ENCODE measurements at regions not wholly inside any gene's neighbourhood (a gene's known extent, or its start where the extent isn't known, plus 50 kb on each side); places are given as distances from the start of the nearest gene placed in this dataset.
A peak's percentile ranks its signal among the peaks of the same experiment; 100 is the strongest.

DNA sequence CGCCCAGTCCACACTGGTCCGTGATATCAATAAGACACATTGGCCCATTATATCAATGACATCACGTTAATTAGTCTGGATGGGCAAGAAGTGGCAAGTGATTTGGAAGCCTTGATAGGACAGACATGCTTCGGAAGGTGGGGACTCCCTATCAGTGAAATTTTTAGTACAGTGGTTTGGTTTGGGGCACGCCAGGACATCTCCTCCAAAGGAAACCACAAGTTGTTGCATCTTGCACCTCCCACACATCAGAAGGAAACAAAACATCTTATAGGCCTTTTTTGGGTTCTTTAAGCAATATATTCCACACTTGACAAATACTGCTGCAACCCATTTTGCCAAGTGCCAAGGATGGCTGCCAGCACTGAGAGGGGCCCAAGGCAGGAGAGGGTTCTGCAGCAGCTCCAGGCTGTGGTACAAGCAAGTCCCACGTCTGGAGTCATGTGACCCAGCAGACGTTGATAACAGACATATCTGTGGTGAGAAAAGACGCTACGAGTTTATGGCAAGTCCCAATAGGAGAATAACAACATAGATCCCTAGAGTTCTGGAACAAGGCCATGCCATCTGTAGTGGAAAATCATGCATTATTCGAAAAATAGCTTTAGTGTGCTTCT, 95.3 kb upstream of the DISP3 start:
- intact Hi-C loops (cut with DNase I), result no loop called here
- Histone ChIP-seq H3K4me3 (ENCODE audit: low read length in 3 of 3) (no peak overlapping the region), H3K36me3 (ENCODE audit: control insufficient read depth in 2 of 3, insufficient read depth in 3 of 3, low read length in 3 of 3) (no peaks in the 10 kb centered on the region), H3K27me3 (ENCODE audit: control insufficient read depth, insufficient read depth, low read length) (no peaks in the 10 kb centered on the region), H3K4me1 (ENCODE audit: control insufficient read depth in 2 of 3, insufficient read depth in 2 of 3, low read depth in 1 of 3, low read length in 3 of 3) (no peaks in the 10 kb centered on the region), H3K27ac (ENCODE audit: low read depth in 2 of 2, low read length in 2 of 2) (no peak overlapping the region), H3K9me3 (ENCODE audit: control insufficient read depth in 2 of 3, insufficient read depth in 1 of 3, low read length in 3 of 3) (no peaks in the 10 kb centered on the region), H3K9ac (ENCODE audit: low read length in 3 of 3) (no peak overlapping the region)
- no peak for DNase-seq
- FAIRE-seq, result no peak
- TF ChIP-seq, protein P1, sequence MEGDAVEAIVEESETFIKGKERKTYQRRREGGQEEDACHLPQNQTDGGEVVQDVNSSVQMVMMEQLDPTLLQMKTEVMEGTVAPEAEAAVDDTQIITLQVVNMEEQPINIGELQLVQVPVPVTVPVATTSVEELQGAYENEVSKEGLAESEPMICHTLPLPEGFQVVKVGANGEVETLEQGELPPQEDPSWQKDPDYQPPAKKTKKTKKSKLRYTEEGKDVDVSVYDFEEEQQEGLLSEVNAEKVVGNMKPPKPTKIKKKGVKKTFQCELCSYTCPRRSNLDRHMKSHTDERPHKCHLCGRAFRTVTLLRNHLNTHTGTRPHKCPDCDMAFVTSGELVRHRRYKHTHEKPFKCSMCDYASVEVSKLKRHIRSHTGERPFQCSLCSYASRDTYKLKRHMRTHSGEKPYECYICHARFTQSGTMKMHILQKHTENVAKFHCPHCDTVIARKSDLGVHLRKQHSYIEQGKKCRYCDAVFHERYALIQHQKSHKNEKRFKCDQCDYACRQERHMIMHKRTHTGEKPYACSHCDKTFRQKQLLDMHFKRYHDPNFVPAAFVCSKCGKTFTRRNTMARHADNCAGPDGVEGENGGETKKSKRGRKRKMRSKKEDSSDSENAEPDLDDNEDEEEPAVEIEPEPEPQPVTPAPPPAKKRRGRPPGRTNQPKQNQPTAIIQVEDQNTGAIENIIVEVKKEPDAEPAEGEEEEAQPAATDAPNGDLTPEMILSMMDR (IDR thresholded peaks at IDR 0.05; ENCODE audit: borderline replicate concordance, extremely low read depth, insufficient read depth), result no peak

DNA sequence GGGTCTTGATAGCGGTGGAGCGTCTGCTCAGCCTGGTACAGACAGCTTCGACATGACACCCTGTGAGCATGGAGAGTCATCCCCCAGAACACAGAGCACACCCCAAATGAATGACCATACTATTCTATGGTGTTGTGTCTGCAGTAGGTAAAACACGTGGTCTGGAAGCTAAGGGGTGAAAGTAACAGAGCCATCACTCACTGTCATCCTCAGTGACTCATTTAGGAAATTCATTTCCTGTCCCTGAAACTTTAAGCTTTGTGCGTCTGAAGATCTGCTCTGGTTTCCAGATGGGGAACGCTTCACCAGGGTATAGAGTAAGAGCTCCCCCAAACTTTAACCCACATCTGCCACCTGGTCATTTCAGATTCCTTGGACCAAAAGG, 94.8 kb upstream of the DISP3 start:
- FAIRE-seq (no peak), DNase-seq (peak in 2 of 5 donors; percentile 27 to 47)
- Histone ChIP-seq H3K27ac (ENCODE audit: low read depth in 2 of 2, low read length in 2 of 2) (no peak overlapping the region), H3K4me3 (ENCODE audit: low read length in 3 of 3) (no peak overlapping the region), H3K4me1 (ENCODE audit: control insufficient read depth in 2 of 3, insufficient read depth in 2 of 3, low read depth in 1 of 3, low read length in 3 of 3) (no peaks in the 10 kb centered on the region), H3K9me3 (ENCODE audit: control insufficient read depth in 2 of 3, insufficient read depth in 1 of 3, low read length in 3 of 3) (no peaks in the 10 kb centered on the region), H3K9ac (ENCODE audit: low read length in 3 of 3) (no peak overlapping the region), H3K27me3 (ENCODE audit: control insufficient read depth, insufficient read depth, low read length) (no peaks in the 10 kb centered on the region), H3K36me3 (ENCODE audit: control insufficient read depth in 2 of 3, insufficient read depth in 3 of 3, low read length in 3 of 3) (no peaks in the 10 kb centered on the region)
- intact Hi-C loops (cut with DNase I), result no loop called here
- TF ChIP-seq, protein P1 (IDR thresholded peaks at IDR 0.05; ENCODE audit: borderline replicate concordance, extremely low read depth, insufficient read depth), result no peak

DNA sequence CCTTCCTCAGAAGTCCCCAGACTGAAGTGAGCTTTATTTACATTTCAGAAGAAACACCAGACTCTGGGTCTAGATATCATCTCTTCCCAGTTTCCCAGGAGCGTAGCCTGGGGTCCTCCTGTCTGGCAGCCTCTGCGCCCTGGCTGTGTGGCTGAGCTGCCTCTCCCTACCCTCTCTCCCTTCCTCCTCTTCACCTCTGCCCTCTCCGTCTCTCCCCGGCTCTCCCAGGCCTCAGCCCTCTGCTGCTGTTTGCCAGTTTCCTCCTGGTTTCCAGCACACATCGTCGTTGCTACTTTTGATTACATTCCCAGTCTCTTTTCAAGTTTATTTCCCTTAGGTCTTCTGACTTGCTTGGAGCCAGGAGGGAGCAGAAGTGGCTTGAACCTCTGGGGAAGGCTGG, 91.1 kb upstream of the DISP3 start:
- no peak overlapping the region for H3K4me3 ChIP-seq (ENCODE audit: low read length in 3 of 3)
- H3K36me3 ChIP-seq (ENCODE audit: control insufficient read depth in 2 of 3, insufficient read depth in 3 of 3, low read length in 3 of 3), result no peaks in the 10 kb centered on the region
- no peaks in the 10 kb centered on the region for H3K4me1 ChIP-seq (ENCODE audit: control insufficient read depth in 2 of 3, insufficient read depth in 2 of 3, low read depth in 1 of 3, low read length in 3 of 3)
- intact Hi-C loops (cut with DNase I), result no loop called here
- H3K9me3 ChIP-seq (ENCODE audit: control insufficient read depth in 2 of 3, insufficient read depth in 1 of 3, low read length in 3 of 3), result no peaks in the 10 kb centered on the region
- H3K9ac ChIP-seq (ENCODE audit: low read length in 3 of 3), result no peak overlapping the region
- TF ChIP-seq, protein P1 (IDR thresholded peaks at IDR 0.05; ENCODE audit: borderline replicate concordance, extremely low read depth, insufficient read depth), result no peak
- no peak overlapping the region for H3K27ac ChIP-seq (ENCODE audit: low read depth in 2 of 2, low read length in 2 of 2)
- DNase-seq (no peak), FAIRE-seq (no peak)
- H3K27me3 ChIP-seq (ENCODE audit: control insufficient read depth, insufficient read depth, low read length), result no peaks in the 10 kb centered on the region

DNA sequence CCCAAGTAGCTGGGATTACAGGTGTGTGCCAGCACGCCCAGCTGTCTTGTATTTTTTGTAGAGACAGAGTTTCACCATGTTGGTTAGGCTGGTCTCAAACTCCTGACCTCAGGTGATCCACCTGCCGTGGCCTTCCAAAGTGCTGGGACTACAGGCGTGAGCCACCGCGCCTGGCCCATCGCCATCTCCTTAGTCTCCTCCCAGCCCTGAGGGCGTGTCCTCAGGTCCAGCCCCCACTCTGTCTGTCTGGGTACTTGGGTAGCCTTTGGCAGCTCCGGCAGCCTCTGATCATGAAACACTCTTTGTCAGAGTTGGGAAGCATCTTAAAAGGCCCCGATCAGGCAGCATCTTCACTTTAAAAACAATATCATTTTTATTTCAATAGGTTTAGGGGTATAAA, 90.3 kb upstream of the DISP3 start:
- no peak overlapping the region for H3K4me3 ChIP-seq (ENCODE audit: low read length in 3 of 3)
- TF ChIP-seq, protein P1 (IDR thresholded peaks at IDR 0.05; ENCODE audit: borderline replicate concordance, extremely low read depth, insufficient read depth), result no peak
- H3K9me3 ChIP-seq (ENCODE audit: control insufficient read depth in 2 of 3, insufficient read depth in 1 of 3, low read length in 3 of 3), result peaks cover 0 to 3% (median 0%) of the 10 kb centered on the region in 3 donors
- H3K36me3 ChIP-seq (ENCODE audit: control insufficient read depth in 2 of 3, insufficient read depth in 3 of 3, low read length in 3 of 3), result no peaks in the 10 kb centered on the region
- no peaks in the 10 kb centered on the region for H3K4me1 ChIP-seq (ENCODE audit: control insufficient read depth in 2 of 3, insufficient read depth in 2 of 3, low read depth in 1 of 3, low read length in 3 of 3)
- H3K27me3 ChIP-seq (ENCODE audit: control insufficient read depth, insufficient read depth, low read length), result no peaks in the 10 kb centered on the region
- no peak overlapping the region for H3K9ac ChIP-seq (ENCODE audit: low read length in 3 of 3)
- no peak for DNase-seq
- intact Hi-C loops (cut with DNase I), result no loop called here
- no peak overlapping the region for H3K27ac ChIP-seq (ENCODE audit: low read depth in 2 of 2, low read length in 2 of 2)
- no peak for FAIRE-seq
